KMS-11 (cell line): ENCODE measurements at regions not wholly inside any gene's neighbourhood (a gene's known extent, or its start where the extent isn't known, plus 50 kb on each side); places are given as distances from the start of the nearest gene placed in this dataset.

Source experiments
- H2AFZ ChIP-seq: fragments of 200-600 bp; sonication (generic); 2 replicates; pipeline ENCODE4 v1.6.1; 2016; ENCODE audit warnings: antibody characterized with exemption, mixed run types, low read depth
- H3K27ac ChIP-seq: fragments of 200-600 bp; sonication (generic); 2 replicates; pipeline ENCODE4 v1.6.1; 2016; ENCODE audit warnings: mild to moderate bottlenecking, mixed run types
- H3K27me3 ChIP-seq: fragments of 200-600 bp; sonication (generic); 2 replicates; pipeline ENCODE4 v1.6.1; 2017; ENCODE audit warnings: mild to moderate bottlenecking, low read depth, mixed run types, moderate library complexity; ENCODE audit not compliant: insufficient read depth
- H3K36me3 ChIP-seq: fragments of 200-600 bp; sonication (generic); 2 replicates; pipeline ENCODE4 v1.6.1; 2017; ENCODE audit warnings: mild to moderate bottlenecking, mixed run types; ENCODE audit not compliant: insufficient read depth
- H3K4me1 ChIP-seq: fragments of 200-600 bp; sonication (generic); 2 replicates; pipeline ENCODE4 v1.6.1; 2016; ENCODE audit warnings: mild to moderate bottlenecking, low read depth, mixed run types; ENCODE audit not compliant: poor library complexity, severe bottlenecking
- H3K4me2 ChIP-seq: fragments of 200-600 bp; sonication (generic); 2 replicates; pipeline ENCODE4 v1.7.0; 2016; ENCODE audit warnings: mild to moderate bottlenecking, mixed run types
- H3K4me3 ChIP-seq: fragments of 200-600 bp; sonication (generic); IDR thresholded peaks from 2 replicates; pipeline ENCODE4 v1.6.1; 2017; ENCODE audit warnings: low read depth, low read length, mixed read lengths; ENCODE audit not compliant: insufficient read depth
- H3K79me2 ChIP-seq: fragments of 200-600 bp; sonication (generic); 2 replicates; pipeline ENCODE4 v1.6.1; 2016; ENCODE audit warnings: low read depth, mixed run types; ENCODE audit not compliant: insufficient read depth
- H3K9ac ChIP-seq: fragments of 200-600 bp; sonication (generic); 2 replicates; pipeline ENCODE4 v1.6.1; 2016; ENCODE audit warnings: mild to moderate bottlenecking, mixed run types
- H4K20me1 ChIP-seq: fragments of 200-600 bp; sonication (generic); 2 replicates; pipeline ENCODE4 v1.6.1; 2016; ENCODE audit warnings: mild to moderate bottlenecking, mixed run types; ENCODE audit not compliant: insufficient read depth
- TF ChIP-seq, protein P1 (sequence below): fragments of 200-600 bp; sonication (generic); conservative IDR thresholded peaks from 2 replicates; pipeline ENCODE4 v1.6.1; 2017; ENCODE audit warnings: low read depth, mild to moderate bottlenecking, antibody characterized with exemption, low read length, moderate library complexity, mixed read lengths

DNA sequence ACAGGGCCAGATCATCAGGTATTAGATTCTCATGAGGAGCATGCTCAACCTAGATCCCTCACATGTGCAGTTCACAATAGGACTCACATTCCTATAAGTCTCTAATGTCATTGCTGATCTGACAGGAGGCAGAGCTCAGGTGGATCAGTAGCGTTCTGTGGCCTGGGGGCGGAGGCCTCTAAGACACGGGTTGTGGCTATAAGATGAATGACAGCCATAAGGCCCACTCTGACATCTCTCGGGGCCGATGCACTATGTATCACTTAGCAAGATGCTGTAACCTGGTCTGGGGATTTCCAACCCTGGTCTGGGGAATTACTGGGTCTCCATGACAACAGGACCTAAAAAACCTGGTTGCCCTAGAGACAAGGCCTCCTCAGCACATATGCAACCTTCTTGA lies 932.7 kb downstream of the TBC1D22A start:
- Histone ChIP-seq H3K9ac (no peak overlapping the region), H3K4me2 (no peak overlapping the region), H3K4me1 (peaks cover 18% of the 10 kb centered on the region), H4K20me1 (no peaks in the 10 kb centered on the region), H3K27me3 (no peaks in the 10 kb centered on the region), H2AFZ (no peak overlapping the region), H3K36me3 (no peaks in the 10 kb centered on the region), H3K27ac (peak overlapping the region; percentile 28; the same call in 1 of the 2 replicates), H3K4me3 (no peak overlapping the region), H3K79me2 (no peaks in the 10 kb centered on the region)
- TF ChIP-seq, protein P1, sequence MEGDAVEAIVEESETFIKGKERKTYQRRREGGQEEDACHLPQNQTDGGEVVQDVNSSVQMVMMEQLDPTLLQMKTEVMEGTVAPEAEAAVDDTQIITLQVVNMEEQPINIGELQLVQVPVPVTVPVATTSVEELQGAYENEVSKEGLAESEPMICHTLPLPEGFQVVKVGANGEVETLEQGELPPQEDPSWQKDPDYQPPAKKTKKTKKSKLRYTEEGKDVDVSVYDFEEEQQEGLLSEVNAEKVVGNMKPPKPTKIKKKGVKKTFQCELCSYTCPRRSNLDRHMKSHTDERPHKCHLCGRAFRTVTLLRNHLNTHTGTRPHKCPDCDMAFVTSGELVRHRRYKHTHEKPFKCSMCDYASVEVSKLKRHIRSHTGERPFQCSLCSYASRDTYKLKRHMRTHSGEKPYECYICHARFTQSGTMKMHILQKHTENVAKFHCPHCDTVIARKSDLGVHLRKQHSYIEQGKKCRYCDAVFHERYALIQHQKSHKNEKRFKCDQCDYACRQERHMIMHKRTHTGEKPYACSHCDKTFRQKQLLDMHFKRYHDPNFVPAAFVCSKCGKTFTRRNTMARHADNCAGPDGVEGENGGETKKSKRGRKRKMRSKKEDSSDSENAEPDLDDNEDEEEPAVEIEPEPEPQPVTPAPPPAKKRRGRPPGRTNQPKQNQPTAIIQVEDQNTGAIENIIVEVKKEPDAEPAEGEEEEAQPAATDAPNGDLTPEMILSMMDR: no peak

DNA sequence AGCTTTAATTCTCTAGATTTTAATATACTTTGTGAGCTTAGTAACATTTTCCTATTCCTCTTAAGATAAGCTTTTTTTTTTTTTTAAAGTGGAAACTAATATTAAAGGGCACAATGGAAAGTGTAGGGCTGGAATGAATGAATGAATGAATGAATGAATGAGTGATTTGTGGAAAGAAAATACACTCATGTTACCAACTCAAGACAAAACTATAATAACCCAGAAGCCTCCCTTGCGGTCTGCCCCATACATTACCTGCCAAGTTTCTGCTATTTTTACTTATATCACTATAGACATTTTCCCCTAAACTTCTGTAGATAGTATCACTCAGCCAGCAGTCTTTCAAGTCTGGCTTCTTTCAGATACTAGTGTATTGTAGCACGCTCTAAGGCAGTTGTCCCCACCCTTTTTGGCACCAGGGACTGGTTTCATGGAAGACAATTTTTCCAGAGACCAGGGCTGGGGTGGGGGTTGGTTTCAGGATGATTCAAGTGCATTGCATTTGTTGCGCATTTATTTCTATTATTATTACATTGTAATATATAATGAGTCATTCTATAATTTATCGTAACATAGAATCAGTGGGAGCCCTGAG lies 932.2 kb downstream of the TBC1D22A start:
- no peaks in the 10 kb centered on the region for H4K20me1 ChIP-seq
- H3K4me3 ChIP-seq: no peak overlapping the region
- H2AFZ ChIP-seq: no peak overlapping the region
- no peak overlapping the region for H3K27ac ChIP-seq
- no peaks in the 10 kb centered on the region for H3K27me3 ChIP-seq
- H3K9ac ChIP-seq: no peak overlapping the region
- H3K79me2 ChIP-seq: no peaks in the 10 kb centered on the region
- H3K36me3 ChIP-seq: no peaks in the 10 kb centered on the region
- TF ChIP-seq, protein P1: no peak
- H3K4me1 ChIP-seq: peaks cover 18% of the 10 kb centered on the region
- no peak overlapping the region for H3K4me2 ChIP-seq

DNA sequence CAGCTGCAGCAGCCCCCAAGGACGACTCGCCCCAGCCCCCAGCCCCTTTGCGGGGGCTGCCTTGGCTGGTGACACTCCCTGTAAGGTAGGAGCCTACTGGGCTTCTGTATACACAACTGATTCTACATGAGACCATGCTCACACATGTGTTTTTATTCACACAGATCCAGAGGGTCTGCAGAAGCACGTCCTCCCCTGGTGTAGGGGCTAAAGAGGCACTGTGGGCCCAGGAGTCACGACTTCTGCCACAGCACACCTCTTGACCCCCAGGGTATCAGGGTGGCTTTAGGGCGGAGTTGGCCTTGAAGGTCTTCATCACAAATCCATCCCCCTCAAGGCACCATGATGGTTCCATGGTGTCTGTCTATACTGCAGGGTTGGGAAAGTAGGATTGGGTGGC lies 931.2 kb downstream of the TBC1D22A start:
- Histone ChIP-seq H2AFZ (no peak overlapping the region), H4K20me1 (no peaks in the 10 kb centered on the region), H3K36me3 (no peaks in the 10 kb centered on the region), H3K9ac (no peak overlapping the region), H3K4me3 (no peak overlapping the region), H3K27ac (no peak overlapping the region), H3K79me2 (no peaks in the 10 kb centered on the region), H3K4me2 (no peak overlapping the region), H3K27me3 (no peaks in the 10 kb centered on the region), H3K4me1 (peaks cover 18% of the 10 kb centered on the region)
- TF ChIP-seq, protein P1: no peak

DNA sequence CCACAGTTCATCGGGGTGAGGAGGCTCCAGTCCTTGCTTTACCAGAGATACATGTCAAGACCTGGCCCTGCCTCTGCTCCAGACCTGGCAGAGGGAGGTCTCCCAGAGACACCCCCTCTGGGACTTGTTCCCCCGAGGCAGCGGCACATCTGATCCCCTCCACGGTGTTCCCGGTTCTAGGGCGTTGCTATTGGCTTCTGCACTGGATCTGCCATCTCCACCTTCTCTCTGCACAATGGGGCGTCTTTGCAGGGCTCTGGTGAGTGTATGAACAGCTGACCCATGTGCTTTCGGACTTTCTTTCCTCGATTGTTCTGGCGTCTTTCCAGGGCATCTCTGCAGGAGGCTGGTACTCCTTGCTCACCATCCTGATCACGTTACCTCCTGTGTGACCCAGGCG lies 930.4 kb downstream of the TBC1D22A start:
- Histone ChIP-seq H3K27ac (no peak overlapping the region), H2AFZ (no peak overlapping the region), H3K4me3 (no peak overlapping the region), H3K27me3 (no peaks in the 10 kb centered on the region), H3K9ac (no peak overlapping the region), H3K79me2 (no peaks in the 10 kb centered on the region), H4K20me1 (no peaks in the 10 kb centered on the region), H3K4me1 (peaks cover 18% of the 10 kb centered on the region), H3K36me3 (no peaks in the 10 kb centered on the region), H3K4me2 (no peak overlapping the region)
- TF ChIP-seq, protein P1: no peak
